COLO668 (cell line): ENCODE measurements at regions not wholly inside any gene's neighbourhood (a gene's known extent, or its start where the extent isn't known, plus 50 kb on each side); places are given as distances from the start of the nearest gene placed in this dataset.

Experiments used
- DNase-seq: peaks from one replicate; lab custom pipeline; 2025; ENCODE audit not compliant: unreplicated experiment; lab: John Stamatoyannopoulos, UW

- no peak for DNase-seq
Observed at GRCh38 chr20:60553095-60553494, 594.9 kb downstream of the CDH26 start.

- no peak for DNase-seq
Observed at GRCh38 chr20:60558486-60558885, 600.3 kb downstream of the CDH26 start.

DNA sequence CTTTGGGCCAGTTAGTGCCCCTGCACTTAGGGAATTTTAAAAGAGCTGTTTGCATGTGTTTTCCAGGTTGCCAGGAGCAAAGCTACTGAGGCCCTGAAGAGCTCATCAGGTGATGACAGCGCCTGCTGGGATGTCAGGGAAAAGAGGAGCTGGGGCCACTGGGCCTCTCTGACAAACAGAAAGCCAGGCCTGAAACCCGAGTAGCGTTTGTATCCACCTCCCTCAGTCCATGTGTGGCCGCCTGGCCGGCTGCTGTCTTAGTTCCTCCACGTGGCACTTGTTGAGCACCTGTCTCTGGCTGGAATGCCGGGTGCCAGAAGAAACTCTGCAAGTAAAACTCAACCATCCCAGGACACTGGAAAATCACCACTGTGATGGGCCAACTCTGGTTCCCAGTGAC lies 601.2 kb downstream of the CDH26 start:
- DNase-seq, result no peak

DNA sequence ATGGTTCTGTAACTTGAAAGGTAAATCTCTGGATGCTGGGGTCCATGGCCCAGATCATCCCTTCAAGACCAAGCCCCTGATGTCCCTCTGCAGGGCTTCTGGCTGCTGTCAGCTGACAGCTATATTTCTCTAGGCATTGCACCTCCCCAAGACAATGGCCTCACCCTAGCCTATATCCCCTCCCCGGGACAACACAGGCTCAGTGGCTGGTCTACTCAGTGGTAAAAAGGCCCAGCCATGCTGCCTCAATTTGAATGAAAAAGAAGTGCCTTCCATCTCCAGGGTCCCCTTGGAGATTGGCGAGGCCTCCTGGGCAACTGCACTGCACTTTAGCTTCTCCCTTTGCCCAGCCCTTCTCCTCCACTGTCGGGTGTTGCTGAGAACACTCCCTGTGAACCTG lies 602.8 kb downstream of the CDH26 start:
- DNase-seq, result no peak

DNA sequence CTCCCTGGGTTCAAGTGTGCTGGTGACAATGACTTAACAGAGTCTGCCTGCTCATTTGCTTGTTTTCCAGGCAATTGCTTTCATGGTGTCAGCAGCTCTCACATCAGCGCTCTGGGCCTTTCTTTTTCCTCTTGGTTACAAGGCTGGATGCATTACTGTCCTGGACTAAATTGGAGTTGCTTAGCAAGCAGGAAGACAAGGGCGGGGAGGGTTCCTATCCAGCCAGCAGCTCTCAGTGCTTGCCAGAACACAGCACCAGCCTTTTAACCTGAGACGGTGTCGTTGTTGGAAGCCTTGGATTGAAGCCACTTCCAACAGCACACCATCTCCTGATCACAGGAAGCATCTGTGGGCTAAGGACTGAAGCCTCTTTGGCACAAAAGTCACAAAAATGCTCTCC lies 606.9 kb downstream of the CDH26 start:
- no peak for DNase-seq

DNA sequence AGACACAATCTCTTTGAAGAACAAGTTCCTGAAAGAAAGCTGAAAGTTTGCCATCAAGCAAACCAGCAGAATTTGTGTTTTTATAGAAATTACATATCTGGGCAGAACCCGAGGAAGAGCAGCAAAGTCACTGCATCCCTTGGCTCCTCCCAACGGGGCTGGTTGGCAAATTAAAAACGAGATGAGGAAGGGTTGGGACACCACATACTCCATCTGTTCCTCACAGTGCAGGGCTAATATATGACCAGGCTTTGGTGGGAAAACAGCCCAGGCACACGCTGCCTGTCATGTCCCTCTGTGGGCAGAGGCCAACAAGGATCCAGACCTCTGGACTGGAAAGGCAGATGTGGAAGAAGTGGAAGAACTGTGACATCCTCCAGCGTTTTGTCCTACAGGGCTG lies 607.3 kb downstream of the CDH26 start:
- DNase-seq, result no peak

GRCh38 chr20:60569116-60569515 lies 610.9 kb downstream of the CDH26 start:
- DNase-seq, result no peak

DNA sequence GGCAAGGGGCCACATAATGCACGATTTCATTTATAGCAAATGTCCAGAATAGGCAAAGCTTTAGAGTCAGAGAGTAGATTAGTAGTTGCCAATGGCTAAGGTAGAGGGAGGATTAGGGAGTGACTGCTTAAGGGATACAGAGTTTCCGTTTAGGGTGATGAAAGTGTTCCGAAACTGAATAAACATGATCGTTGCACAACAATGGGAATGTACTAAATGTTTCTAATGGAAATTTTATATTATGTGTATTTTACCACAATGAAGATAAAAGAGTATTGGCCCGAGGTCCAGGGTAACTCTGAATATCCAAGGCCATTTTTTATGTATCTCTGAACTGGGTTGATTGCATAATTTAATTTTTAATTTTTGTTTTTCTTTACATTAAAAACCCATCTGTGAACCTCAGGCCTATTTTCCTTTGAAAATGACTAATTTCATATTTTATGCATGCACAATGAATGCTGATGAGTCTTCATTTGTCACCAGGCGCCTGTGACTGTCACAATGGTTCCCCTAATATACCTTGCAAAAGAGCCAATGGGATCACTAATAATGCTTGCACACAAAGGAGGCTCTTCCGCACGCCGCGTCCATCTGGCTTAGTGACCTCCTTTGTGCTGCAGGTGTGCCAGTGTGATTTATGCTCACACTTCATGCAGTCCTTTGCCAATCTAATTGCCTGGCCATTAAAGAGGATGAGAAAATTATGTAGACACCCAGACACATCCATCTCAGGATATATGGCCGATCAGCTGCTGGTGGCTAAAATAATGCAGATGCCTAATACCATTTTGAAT lies 612.5 kb downstream of the CDH26 start:
- DNase-seq, result no peak

DNA sequence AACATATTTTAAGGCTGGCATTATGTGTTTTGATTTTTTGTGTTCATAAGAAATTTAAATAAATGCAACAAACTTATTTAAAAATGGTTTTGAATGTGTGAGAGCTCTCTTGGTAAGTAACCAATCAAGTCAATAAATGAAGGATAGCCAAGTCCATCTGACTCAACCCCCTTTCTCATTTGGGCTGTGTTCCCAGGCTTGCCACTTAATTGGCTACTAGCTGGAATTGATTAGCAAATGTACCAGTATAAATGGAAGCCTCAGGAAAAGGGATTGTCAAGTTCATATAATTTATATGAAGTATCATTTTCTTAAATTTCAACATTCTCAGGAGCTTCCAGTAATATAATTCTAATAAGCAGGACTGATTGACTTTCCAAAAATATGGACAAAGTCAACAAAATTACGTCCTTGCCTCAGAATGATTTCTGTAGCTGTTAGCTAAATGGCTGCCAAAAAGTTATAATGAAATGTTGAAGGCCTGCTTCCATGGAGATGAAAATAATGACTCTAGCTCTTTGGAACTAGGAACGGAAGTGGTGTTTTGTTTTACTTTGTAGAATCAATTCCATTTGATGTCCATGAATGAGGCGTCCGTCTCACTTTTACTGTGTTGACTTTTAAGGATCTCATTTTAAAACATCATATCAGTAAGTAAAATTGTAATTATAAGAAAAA lies 614.9 kb downstream of the CDH26 start:
- DNase-seq, result no peak

DNA sequence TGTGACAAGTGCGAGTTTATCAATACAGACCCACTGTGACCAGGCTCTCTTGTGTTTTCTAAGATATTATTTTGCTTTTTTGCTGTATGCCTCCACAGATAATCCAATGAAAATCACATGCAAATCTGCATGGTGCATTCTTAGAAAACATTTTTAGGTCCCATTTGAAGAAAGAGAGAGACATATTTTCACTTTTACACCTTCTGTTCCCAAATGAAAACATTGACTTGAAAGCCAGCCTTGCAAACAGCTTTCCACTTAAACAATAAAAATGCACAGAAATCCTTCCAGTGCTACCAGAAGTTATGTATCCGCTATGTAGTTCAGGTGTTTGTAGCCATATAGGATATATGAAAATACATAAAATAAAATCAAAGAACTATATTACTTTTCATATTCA lies 618.0 kb downstream of the CDH26 start:
- no peak for DNase-seq

DNA sequence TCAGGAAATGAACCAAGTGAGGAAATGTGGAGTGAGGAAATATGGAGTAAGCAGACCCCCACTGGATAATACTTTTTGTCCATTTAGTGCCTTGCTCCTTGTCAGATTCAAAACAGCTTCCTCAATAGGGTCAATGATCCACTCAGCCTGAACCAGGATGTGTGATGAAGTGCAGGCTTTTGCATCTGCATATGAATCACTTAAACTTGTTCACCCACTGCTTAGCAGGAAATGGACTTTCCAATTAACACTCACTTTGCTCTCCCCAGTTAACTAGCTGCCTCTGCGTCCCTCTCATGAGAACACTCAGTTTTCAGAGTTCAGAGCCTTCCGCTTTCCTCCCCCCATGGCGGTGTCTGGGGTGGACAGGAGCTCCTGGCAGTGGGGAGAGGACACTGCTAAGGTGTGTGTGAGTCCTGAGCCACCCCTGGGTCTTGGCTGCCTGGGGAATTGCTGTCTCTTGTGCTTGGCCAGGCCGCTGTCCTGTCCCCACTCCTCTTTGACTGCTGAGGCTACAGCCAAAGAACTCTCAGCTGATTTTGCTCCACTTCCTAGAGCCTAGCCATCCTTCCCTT lies 621.8 kb downstream of the CDH26 start:
- no peak for DNase-seq

- no peak for DNase-seq
Observed at GRCh38 chr20:60581606-60582115, 623.4 kb downstream of the CDH26 start.

DNA sequence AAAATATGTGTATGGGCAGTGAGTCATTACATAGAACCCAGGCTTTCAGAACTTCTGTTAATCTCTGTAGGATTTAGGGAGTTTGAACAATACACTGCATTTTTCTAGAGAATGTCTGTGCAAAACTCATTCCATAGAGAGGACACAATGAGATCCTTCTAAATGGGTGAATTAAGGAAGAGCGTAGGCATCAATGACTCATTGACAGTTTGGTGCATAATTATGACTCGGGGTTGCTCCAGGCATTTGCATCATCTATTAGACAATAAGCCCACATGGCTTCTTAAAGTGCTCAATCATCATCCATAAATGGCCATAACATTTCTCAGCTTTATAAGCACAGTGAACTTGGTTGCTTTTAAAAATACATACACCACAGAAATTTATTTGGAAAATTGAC lies 625.5 kb downstream of the CDH26 start:
- no peak for DNase-seq

DNA sequence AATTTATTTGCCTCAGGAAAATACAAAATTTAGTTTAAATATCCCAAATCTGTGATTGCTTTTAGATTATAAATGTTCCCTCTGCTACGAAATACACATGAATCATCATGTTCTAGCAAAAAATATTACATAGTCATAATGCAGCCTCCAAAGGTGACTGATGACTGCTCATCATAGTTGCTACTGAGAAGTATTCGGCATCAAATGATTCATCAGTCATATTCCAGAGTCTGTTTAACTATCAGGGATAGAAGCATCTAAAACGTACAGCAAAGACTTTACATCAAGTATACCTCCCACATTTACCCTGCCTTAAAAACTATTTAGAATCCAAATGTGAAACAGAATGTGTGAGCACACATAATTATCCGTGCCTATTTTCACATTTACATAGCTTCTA lies 626.0 kb downstream of the CDH26 start:
- no peak for DNase-seq

DNA sequence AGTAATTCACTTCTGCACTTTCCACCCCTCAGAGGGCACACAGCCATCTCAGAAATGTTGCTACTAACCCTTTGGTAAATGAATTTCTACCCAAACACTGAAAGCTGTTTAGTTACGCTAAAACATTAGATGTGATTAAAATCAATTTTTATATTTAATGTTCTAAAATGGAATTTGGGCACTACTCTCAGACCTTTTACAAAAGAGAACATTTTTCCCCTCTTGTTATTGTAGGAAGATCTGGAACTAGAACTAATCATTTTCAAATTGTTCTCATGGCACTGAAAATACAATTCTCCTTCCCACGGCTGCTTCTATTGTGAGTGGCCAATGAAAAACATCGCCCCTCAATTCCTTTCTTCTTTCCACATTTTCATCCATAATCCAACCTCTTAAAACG lies 627.4 kb downstream of the CDH26 start:
- DNase-seq, result no peak

GRCh38 chr20:60586269-60587050 lies 628.2 kb downstream of the CDH26 start:
- DNase-seq, result no peak

GRCh38 chr20:60587986-60588385 lies 629.8 kb downstream of the CDH26 start:
- DNase-seq, result no peak

GRCh38 chr20:60589623-60590022 lies 631.4 kb downstream of the CDH26 start:
- DNase-seq, result no peak

GRCh38 chr20:60591172-60591799 lies 633.1 kb downstream of the CDH26 start:
- no peak for DNase-seq

DNA sequence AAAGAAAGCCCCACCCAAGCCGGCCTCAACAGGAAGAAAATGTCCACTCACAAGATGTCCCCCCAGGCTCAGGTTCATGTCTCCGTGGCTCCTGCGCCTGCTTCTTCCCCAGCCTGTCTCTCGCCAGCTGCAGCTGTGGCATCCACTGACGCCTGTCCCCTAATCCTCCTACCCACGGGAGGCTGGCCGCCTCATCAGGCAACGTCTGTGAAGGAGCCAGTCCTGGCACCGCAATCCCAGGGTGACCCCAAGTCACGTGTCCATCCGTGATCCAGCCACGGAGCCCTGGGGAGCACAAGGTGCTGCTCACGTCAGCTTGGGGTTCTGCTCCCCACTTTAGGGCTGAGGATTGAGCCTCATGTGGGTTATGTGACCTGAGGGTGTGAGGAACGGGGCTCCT lies 640.3 kb downstream of the CDH26 start:
- no peak for DNase-seq

GRCh38 chr20:60599381-60599780 lies 641.2 kb downstream of the CDH26 start:
- no peak for DNase-seq
